HG02938 (cell line): ENCODE measurements at regions not wholly inside any gene's neighbourhood (a gene's known extent, or its start where the extent isn't known, plus 50 kb on each side); places are given as distances from the start of the nearest gene placed in this dataset.
"Not testable (repeated sequence)": the region's sequence is repeated elsewhere in the genome, so short reads cannot be mapped to it uniquely, and the experiment has no call there.

ENCODE experiments used
- ATAC-seq: cut with Tn5 transposase; IDR thresholded peaks from one replicate; pipeline ENCODE4 v1.9.1; 2021; ENCODE audit warnings: mild to moderate bottlenecking, moderate library complexity; ENCODE audit not compliant: unreplicated experiment

GRCh38 chr4:71081192-71081591 is 87.7 kb downstream of the DCK start:
- no peak for ATAC-seq

GRCh38 chr4:71093745-71094144 is 100.3 kb downstream of the DCK start:
- ATAC-seq = no peak

GRCh38 chr4:71094201-71094600 is 100.8 kb downstream of the DCK start:
- no peak for ATAC-seq

GRCh38 chr4:71095141-71095540 is 101.7 kb downstream of the DCK start:
- no peak for ATAC-seq

GRCh38 chr4:71095545-71095944 is 102.1 kb downstream of the DCK start:
- no peak for ATAC-seq

- ATAC-seq = no peak
Observed at GRCh38 chr4:71107726-71108125, 114.3 kb downstream of the DCK start.

GRCh38 chr4:71110499-71110898 is 117.0 kb downstream of the DCK start:
- ATAC-seq = no peak

- not testable (repeated sequence) for ATAC-seq
Observed at GRCh38 chr4:71111133-71111532, 117.7 kb downstream of the DCK start.

- ATAC-seq = no peak
Observed at GRCh38 chr4:71113294-71113693, 119.8 kb downstream of the DCK start.

- ATAC-seq = no peak
Observed at GRCh38 chr4:71120831-71121524, 127.5 kb downstream of the DCK start.

- no peak for ATAC-seq
Observed at GRCh38 chr4:71123951-71124350, 130.5 kb downstream of the DCK start.

GRCh38 chr4:71125137-71125536 is 131.7 kb downstream of the DCK start:
- no peak for ATAC-seq

- no peak for ATAC-seq
Observed at GRCh38 chr4:71126719-71127118, 133.3 kb downstream of the DCK start.

- ATAC-seq = no peak
Observed at GRCh38 chr4:71130827-71131603, 137.6 kb downstream of the DCK start.

GRCh38 chr4:71132486-71132885 is 139.0 kb downstream of the DCK start:
- no peak for ATAC-seq

- no peak for ATAC-seq
Observed at GRCh38 chr4:71133491-71133890, 140.0 kb downstream of the DCK start.

- ATAC-seq = no peak
Observed at GRCh38 chr4:71136071-71136470, 142.6 kb downstream of the DCK start.

GRCh38 chr4:71138007-71138615 is 144.7 kb downstream of the DCK start:
- no peak for ATAC-seq

- ATAC-seq = no peak
Observed at GRCh38 chr4:71140563-71140962, 147.1 kb downstream of the DCK start.

- peak; percentile 79 for ATAC-seq
Observed at GRCh38 chr4:71141125-71141524, 147.7 kb downstream of the DCK start.

- ATAC-seq = no peak
Observed at GRCh38 chr4:71147261-71147660, 153.8 kb downstream of the DCK start.

- ATAC-seq = no peak
Observed at GRCh38 chr4:71148545-71148944, 155.1 kb downstream of the DCK start.
